Fibroblast of villous mesenchyme (primary cell): ENCODE measurements at regions not wholly inside any gene's neighbourhood (a gene's known extent, or its start where the extent isn't known, plus 50 kb on each side); places are given as distances from the start of the nearest gene placed in this dataset.

Experiments used
- DNase-seq: peaks from one replicate; pipeline ENCODE4 v3.0.0-alpha.2; 2010; ENCODE audit warnings: low read depth
- H3K4me3 ChIP-seq: 2 replicates; pipeline ENCODE4 v1.5.1; 2011; ENCODE audit warnings: low read depth, mild to moderate bottlenecking, low read length
- CTCF ChIP-seq: IDR thresholded peaks from 2 replicates; pipeline ENCODE4 v1.5.1; 2012; ENCODE audit warnings: low read depth, mild to moderate bottlenecking, low read length; ENCODE audit not compliant: insufficient read depth

GRCh38 chr10:63007112-63007511, 126.0 kb upstream of the NRBF2 start:
- H3K4me3 ChIP-seq: no peak overlapping the region
- no peak for TF ChIP-seq CTCF
- DNase-seq: no peak

- H3K4me3 ChIP-seq: no peak overlapping the region
- no peak for TF ChIP-seq CTCF
- DNase-seq: peak; percentile 84
Measured at GRCh38 chr10:63005246-63005645, 127.9 kb upstream of the NRBF2 start.

GRCh38 chr10:63003816-63004453, 129.2 kb upstream of the NRBF2 start:
- TF ChIP-seq CTCF: peak; percentile 35
- no peak for DNase-seq
- no peak overlapping the region for H3K4me3 ChIP-seq

GRCh38 chr10:62996925-62997324, 136.2 kb upstream of the NRBF2 start:
- TF ChIP-seq CTCF: no peak
- no peak for DNase-seq
- no peak overlapping the region for H3K4me3 ChIP-seq

GRCh38 chr10:62996516-62996915, 136.6 kb upstream of the NRBF2 start:
- H3K4me3 ChIP-seq: no peak overlapping the region
- DNase-seq: peak; percentile 24

GRCh38 chr10:62993121-62993520, 140.0 kb upstream of the NRBF2 start:
- no peak for DNase-seq
- TF ChIP-seq CTCF: no peak
- H3K4me3 ChIP-seq: no peak overlapping the region

More at GRCh38 chr10:62996516-62996915, 136.6 kb upstream of the NRBF2 start:
- no peak for TF ChIP-seq CTCF
